ENCODE measurements at regions not wholly inside any gene's neighbourhood (a gene's known extent, or its start where the extent isn't known, plus 50 kb on each side); places are given as distances from the start of the nearest gene placed in this dataset.
"Not testable (repeated sequence)": the region's sequence is repeated elsewhere in the genome, so short reads cannot be mapped to it uniquely, and the experiment has no call there.

- Histone ChIP-seq H3K36me3 (replicated peaks; ENCODE audit: insufficient read depth, low read depth) (no peaks in the 10 kb centered on the region), H3K9me3 (ENCODE audit: low read depth) (peaks cover 4% of the 10 kb centered on the region), H3K4me1 (ENCODE audit: insufficient read depth) (no peaks in the 10 kb centered on the region), H3K4me2 (no peak overlapping the region), H4K20me1 (ENCODE audit: insufficient read depth, poor library complexity, severe bottlenecking) (no peaks in the 10 kb centered on the region), H3K79me2 (no peaks in the 10 kb centered on the region), H3K27me3 (no peaks in the 10 kb centered on the region), H3K27ac (no peak overlapping the region), H2AFZ (no peak overlapping the region), H3K9me2 (replicated peaks; ENCODE audit: insufficient read depth) (no peaks in the 10 kb centered on the region), H3K4me3 (no peak overlapping the region)
- no peak for TF ChIP-seq EZH2phosphoT487 (IDR thresholded peaks at IDR 0.05; ENCODE audit: low read depth, severe bottlenecking, unreplicated experiment)
- no peak for TF ChIP-seq CTCF (IDR thresholded peaks at IDR 0.05; ENCODE audit: poor library complexity)
- TF ChIP-seq EZH2 (IDR thresholded peaks at IDR 0.05; ENCODE audit: borderline replicate concordance), result no peak
- DNase-seq (ENCODE audit: low spot score), result no peak
- WGBS (ENCODE audit: low lambda C conversion rate, missing lambda C conversion rate), result 85% methylated on average over 4 of the region's 4 CpGs
Observed at GRCh38 chr11:129546266-129546665, 170.6 kb downstream of the BARX2 start.

GRCh38 chr11:129557421-129557820, 181.8 kb downstream of the BARX2 start:
- Histone ChIP-seq H2AFZ (no peak overlapping the region), H3K27me3 (no peaks in the 10 kb centered on the region), H3K9me2 (replicated peaks; ENCODE audit: insufficient read depth) (no peaks in the 10 kb centered on the region), H3K9me3 (ENCODE audit: low read depth) (no peaks in the 10 kb centered on the region), H4K20me1 (ENCODE audit: insufficient read depth, poor library complexity, severe bottlenecking) (no peaks in the 10 kb centered on the region), H3K27ac (no peak overlapping the region), H3K4me2 (no peak overlapping the region), H3K36me3 (replicated peaks; ENCODE audit: insufficient read depth, low read depth) (no peaks in the 10 kb centered on the region), H3K4me3 (no peak overlapping the region), H3K79me2 (no peaks in the 10 kb centered on the region), H3K4me1 (ENCODE audit: insufficient read depth) (no peaks in the 10 kb centered on the region)
- DNase-seq (ENCODE audit: low spot score), result no peak
- 69% methylated on average over 4 of the region's 4 CpGs for WGBS (ENCODE audit: low lambda C conversion rate, missing lambda C conversion rate)
- TF ChIP-seq CTCF (IDR thresholded peaks at IDR 0.05; ENCODE audit: poor library complexity), result no peak

- Histone ChIP-seq H2AFZ (no peak overlapping the region), H4K20me1 (ENCODE audit: insufficient read depth, poor library complexity, severe bottlenecking) (no peaks in the 10 kb centered on the region), H3K4me2 (no peak overlapping the region), H3K79me2 (no peaks in the 10 kb centered on the region), H3K36me3 (replicated peaks; ENCODE audit: insufficient read depth, low read depth) (no peaks in the 10 kb centered on the region), H3K9me3 (ENCODE audit: low read depth) (no peaks in the 10 kb centered on the region), H3K27ac (no peak overlapping the region), H3K4me3 (no peak overlapping the region), H3K4me1 (ENCODE audit: insufficient read depth) (no peaks in the 10 kb centered on the region), H3K9me2 (replicated peaks; ENCODE audit: insufficient read depth) (no peaks in the 10 kb centered on the region), H3K27me3 (peaks cover 5% of the 10 kb centered on the region)
- 89% methylated on average over 3 of the region's 3 CpGs for WGBS (ENCODE audit: low lambda C conversion rate, missing lambda C conversion rate)
- TF ChIP-seq EZH2phosphoT487 (IDR thresholded peaks at IDR 0.05; ENCODE audit: low read depth, severe bottlenecking, unreplicated experiment) (no peak), CTCF (IDR thresholded peaks at IDR 0.05; ENCODE audit: poor library complexity) (no peak), EZH2 (IDR thresholded peaks at IDR 0.05; ENCODE audit: borderline replicate concordance) (no peak)
- no peak for DNase-seq (ENCODE audit: low spot score)
Observed at GRCh38 chr11:129569007-129569406, 193.4 kb downstream of the BARX2 start.

- not testable (repeated sequence) for H3K9me2 ChIP-seq (replicated peaks; ENCODE audit: insufficient read depth); H3K27ac ChIP-seq; DNase-seq (ENCODE audit: low spot score); H3K9me3 ChIP-seq (ENCODE audit: low read depth); H3K4me2 ChIP-seq; H4K20me1 ChIP-seq (ENCODE audit: insufficient read depth, poor library complexity, severe bottlenecking); H3K4me1 ChIP-seq (ENCODE audit: insufficient read depth); H3K79me2 ChIP-seq; H3K27me3 ChIP-seq; H3K36me3 ChIP-seq (replicated peaks; ENCODE audit: insufficient read depth, low read depth); H3K4me3 ChIP-seq; H2AFZ ChIP-seq
- WGBS (ENCODE audit: low lambda C conversion rate, missing lambda C conversion rate), result 91% methylated on average over 8 of the region's 8 CpGs
Observed at GRCh38 chr11:129572667-129573066, 197.0 kb downstream of the BARX2 start.

All from hepatocyte (in vitro differentiated cells).